AG08396 (cell line): ENCODE measurements at regions not wholly inside any gene's neighbourhood (a gene's known extent, or its start where the extent isn't known, plus 50 kb on each side); places are given as distances from the start of the nearest gene placed in this dataset.
"Not testable (repeated sequence)": the region's sequence is repeated elsewhere in the genome, so short reads cannot be mapped to it uniquely, and the experiment has no call there.

Source experiments
- DNase-seq: peaks from one replicate; pipeline ENCODE4 v3.0.0; 2012; ENCODE audit warnings: low spot score, mixed read lengths

GRCh38 chr9:83138422-83139135 lies 75.6 kb upstream of the RASEF start:
- DNase-seq = no peak

GRCh38 chr9:83133316-83133715 lies 70.4 kb upstream of the RASEF start:
- DNase-seq = no peak

GRCh38 chr9:83132768-83133167 lies 69.8 kb upstream of the RASEF start:
- no peak for DNase-seq

- DNase-seq = no peak
Observed at GRCh38 chr9:83130541-83130940, 67.6 kb upstream of the RASEF start.

GRCh38 chr9:83125671-83126070 lies 62.7 kb upstream of the RASEF start:
- no peak for DNase-seq

GRCh38 chr9:83119873-83120272 lies 56.9 kb upstream of the RASEF start:
- DNase-seq = no peak

GRCh38 chr9:83116026-83116425 lies 53.1 kb upstream of the RASEF start:
- no peak for DNase-seq

- DNase-seq = not testable (repeated sequence)
Observed at GRCh38 chr9:83113445-83113844, 50.5 kb upstream of the RASEF start.
